Smooth muscle cell (in vitro differentiated cells): ENCODE measurements at regions not wholly inside any gene's neighbourhood (a gene's known extent, or its start where the extent isn't known, plus 50 kb on each side); places are given as distances from the start of the nearest gene placed in this dataset.
"Not testable (repeated sequence)": the region's sequence is repeated elsewhere in the genome, so short reads cannot be mapped to it uniquely, and the experiment has no call there.

Experiments used
- DNase-seq: peaks from one replicate; lab custom pipeline; 2025; ENCODE audit not compliant: unreplicated experiment; lab: John Stamatoyannopoulos, UW
- H2AFZ ChIP-seq: fragments of 200-600 bp; sonication (generic); 2 replicates; pipeline ENCODE4 v1.6.0; 2016; ENCODE audit warnings: antibody characterized with exemption, low read depth, mild to moderate bottlenecking
- H3F3A ChIP-seq: fragments of 200-600 bp; sonication (generic); 2 replicates; pipeline ENCODE4 v1.6.0; 2017; ENCODE audit warnings: antibody characterized with exemption, low read depth
- H3K27ac ChIP-seq: fragments of 200-600 bp; sonication (generic); 2 replicates; pipeline ENCODE4 v1.5.1; 2016; ENCODE audit warnings: low read depth, mild to moderate bottlenecking
- H3K27me3 ChIP-seq: fragments of 200-600 bp; sonication (generic); 2 replicates; pipeline ENCODE4 v1.6.1; 2016; ENCODE audit warnings: low read depth, mild to moderate bottlenecking
- H3K36me3 ChIP-seq: fragments of 200-600 bp; sonication (generic); 2 replicates; pipeline ENCODE4 v1.5.1; 2016; ENCODE audit warnings: low read depth
- H3K4me1 ChIP-seq: fragments of 200-600 bp; sonication (generic); 2 replicates; pipeline ENCODE4 v1.5.1; 2016; ENCODE audit warnings: low read depth
- H3K4me2 ChIP-seq: fragments of 200-600 bp; sonication (generic); 2 replicates; pipeline ENCODE4 v1.6.0; 2016; ENCODE audit warnings: mild to moderate bottlenecking
- H3K4me3 ChIP-seq: fragments of 200-600 bp; sonication (generic); 2 replicates; pipeline ENCODE4 v1.5.1; 2016; ENCODE audit warnings: mild to moderate bottlenecking
- H3K79me2 ChIP-seq: fragments of 200-600 bp; sonication (generic); 2 replicates; pipeline ENCODE4 v1.6.0; 2016; ENCODE audit warnings: low read depth, mild to moderate bottlenecking
- H3K9ac ChIP-seq: fragments of 200-600 bp; sonication (generic); 2 replicates; pipeline ENCODE4 v1.6.0; 2016; ENCODE audit warnings: low read depth
- H3K9me3 ChIP-seq: fragments of 200-600 bp; sonication (generic); replicated peaks from 2 replicates; pipeline ENCODE4 v1.5.1; 2016; ENCODE audit warnings: low read depth
- H4K20me1 ChIP-seq: fragments of 200-600 bp; sonication (generic); 2 replicates; pipeline ENCODE4 v1.6.0; 2016; ENCODE audit warnings: low read depth
- WGBS: methylation state at CpG from one replicate; pipeline ENCODE4 v1.1.7; 2016; ENCODE audit warnings: low lambda C conversion rate; 5-methylcytosine and 5-hydroxymethylcytosine counted together
- TF ChIP-seq, protein P1 (sequence below): fragments of 200-600 bp; sonication (generic); IDR thresholded peaks from 2 replicates; pipeline ENCODE4 v1.5.1; 2017; ENCODE audit warnings: borderline replicate concordance, mild to moderate bottlenecking, antibody characterized with exemption; ENCODE audit not compliant: insufficient read depth, poor library complexity, severe bottlenecking

DNA sequence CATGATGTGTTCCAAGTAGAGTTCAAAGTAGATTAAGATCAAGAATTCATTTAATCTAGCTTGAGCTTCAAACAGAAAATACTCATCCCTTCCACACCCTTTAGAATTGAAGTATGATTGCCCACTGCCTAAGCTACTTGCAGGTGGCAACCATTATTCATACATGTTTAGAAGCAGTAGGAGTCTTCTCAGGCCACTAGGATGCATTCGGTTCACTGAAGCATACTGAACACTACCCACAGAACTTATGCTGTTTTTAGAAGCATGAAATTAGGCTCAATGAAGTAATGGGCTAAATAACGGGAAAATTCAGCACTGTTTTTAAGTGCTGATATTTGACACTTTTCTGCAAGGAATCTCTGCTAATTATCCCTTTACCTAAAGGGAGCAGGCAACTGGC lies 263.4 kb downstream of the DEPDC1B start:
- no peaks in the 10 kb centered on the region for H4K20me1 ChIP-seq
- no peak overlapping the region for H3K4me2 ChIP-seq
- H3K36me3 ChIP-seq: no peaks in the 10 kb centered on the region
- H3K9me3 ChIP-seq: no peaks in the 10 kb centered on the region
- no peak overlapping the region for H3K9ac ChIP-seq
- H2AFZ ChIP-seq: no peak overlapping the region
- WGBS: 79% methylated on average over 2 of the region's 2 CpGs
- TF ChIP-seq, protein P1, sequence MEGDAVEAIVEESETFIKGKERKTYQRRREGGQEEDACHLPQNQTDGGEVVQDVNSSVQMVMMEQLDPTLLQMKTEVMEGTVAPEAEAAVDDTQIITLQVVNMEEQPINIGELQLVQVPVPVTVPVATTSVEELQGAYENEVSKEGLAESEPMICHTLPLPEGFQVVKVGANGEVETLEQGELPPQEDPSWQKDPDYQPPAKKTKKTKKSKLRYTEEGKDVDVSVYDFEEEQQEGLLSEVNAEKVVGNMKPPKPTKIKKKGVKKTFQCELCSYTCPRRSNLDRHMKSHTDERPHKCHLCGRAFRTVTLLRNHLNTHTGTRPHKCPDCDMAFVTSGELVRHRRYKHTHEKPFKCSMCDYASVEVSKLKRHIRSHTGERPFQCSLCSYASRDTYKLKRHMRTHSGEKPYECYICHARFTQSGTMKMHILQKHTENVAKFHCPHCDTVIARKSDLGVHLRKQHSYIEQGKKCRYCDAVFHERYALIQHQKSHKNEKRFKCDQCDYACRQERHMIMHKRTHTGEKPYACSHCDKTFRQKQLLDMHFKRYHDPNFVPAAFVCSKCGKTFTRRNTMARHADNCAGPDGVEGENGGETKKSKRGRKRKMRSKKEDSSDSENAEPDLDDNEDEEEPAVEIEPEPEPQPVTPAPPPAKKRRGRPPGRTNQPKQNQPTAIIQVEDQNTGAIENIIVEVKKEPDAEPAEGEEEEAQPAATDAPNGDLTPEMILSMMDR: no peak
- H3K27ac ChIP-seq: no peak overlapping the region
- H3K4me3 ChIP-seq: no peak overlapping the region
- no peaks in the 10 kb centered on the region for H3K27me3 ChIP-seq
- H3K4me1 ChIP-seq: no peaks in the 10 kb centered on the region
- H3F3A ChIP-seq: no peaks in the 10 kb centered on the region
- no peaks in the 10 kb centered on the region for H3K79me2 ChIP-seq
- DNase-seq: no peak

DNA sequence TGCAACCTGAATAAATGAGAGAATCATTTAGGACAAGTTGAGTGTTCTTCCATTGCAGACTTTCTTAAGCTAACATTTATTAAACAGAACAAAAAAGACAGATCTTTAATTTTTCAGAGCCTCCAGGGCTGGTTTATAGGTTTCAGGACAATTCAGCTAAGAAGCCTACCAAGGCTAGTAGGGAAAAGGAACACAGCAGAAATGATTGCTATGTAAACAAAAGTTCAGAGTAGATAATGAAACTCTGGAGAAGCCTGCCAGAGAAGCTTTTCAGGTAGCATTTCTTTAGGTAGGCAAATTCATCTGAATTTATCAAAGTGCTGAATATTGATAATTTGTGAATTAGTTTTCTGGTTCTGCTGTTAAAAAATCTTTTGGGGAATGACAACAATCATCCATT lies 264.2 kb downstream of the DEPDC1B start:
- no peak overlapping the region for H3K4me3 ChIP-seq
- H3K9ac ChIP-seq: no peak overlapping the region
- no peak for DNase-seq
- no peaks in the 10 kb centered on the region for H3K27me3 ChIP-seq
- no peaks in the 10 kb centered on the region for H3K9me3 ChIP-seq
- H3K27ac ChIP-seq: no peak overlapping the region
- H3F3A ChIP-seq: no peaks in the 10 kb centered on the region
- no peaks in the 10 kb centered on the region for H3K79me2 ChIP-seq
- no peaks in the 10 kb centered on the region for H4K20me1 ChIP-seq
- no peaks in the 10 kb centered on the region for H3K36me3 ChIP-seq
- no peak overlapping the region for H2AFZ ChIP-seq
- H3K4me2 ChIP-seq: no peak overlapping the region
- TF ChIP-seq, protein P1: no peak
- H3K4me1 ChIP-seq: no peaks in the 10 kb centered on the region

GRCh38 chr5:60426189-60426588 lies 273.8 kb downstream of the DEPDC1B start:
- not testable (repeated sequence) for H3K79me2 ChIP-seq, H4K20me1 ChIP-seq, H3K4me2 ChIP-seq, DNase-seq, H3K36me3 ChIP-seq, H3K9ac ChIP-seq, H3K27ac ChIP-seq, H2AFZ ChIP-seq, H3K27me3 ChIP-seq, H3K9me3 ChIP-seq, H3K4me1 ChIP-seq, H3K4me3 ChIP-seq, H3F3A ChIP-seq
- WGBS: 100% methylated on average over 3 of the region's 3 CpGs

- H4K20me1 ChIP-seq, H3F3A ChIP-seq, H3K4me3 ChIP-seq, DNase-seq, H2AFZ ChIP-seq, H3K9ac ChIP-seq, H3K27ac ChIP-seq, H3K36me3 ChIP-seq, H3K4me2 ChIP-seq, H3K9me3 ChIP-seq, H3K27me3 ChIP-seq, H3K79me2 ChIP-seq, H3K4me1 ChIP-seq: not testable (repeated sequence)
- 90% methylated on average over 3 of the region's 3 CpGs for WGBS
Measured at GRCh38 chr5:60420773-60421172, 279.2 kb downstream of the DEPDC1B start.

DNA sequence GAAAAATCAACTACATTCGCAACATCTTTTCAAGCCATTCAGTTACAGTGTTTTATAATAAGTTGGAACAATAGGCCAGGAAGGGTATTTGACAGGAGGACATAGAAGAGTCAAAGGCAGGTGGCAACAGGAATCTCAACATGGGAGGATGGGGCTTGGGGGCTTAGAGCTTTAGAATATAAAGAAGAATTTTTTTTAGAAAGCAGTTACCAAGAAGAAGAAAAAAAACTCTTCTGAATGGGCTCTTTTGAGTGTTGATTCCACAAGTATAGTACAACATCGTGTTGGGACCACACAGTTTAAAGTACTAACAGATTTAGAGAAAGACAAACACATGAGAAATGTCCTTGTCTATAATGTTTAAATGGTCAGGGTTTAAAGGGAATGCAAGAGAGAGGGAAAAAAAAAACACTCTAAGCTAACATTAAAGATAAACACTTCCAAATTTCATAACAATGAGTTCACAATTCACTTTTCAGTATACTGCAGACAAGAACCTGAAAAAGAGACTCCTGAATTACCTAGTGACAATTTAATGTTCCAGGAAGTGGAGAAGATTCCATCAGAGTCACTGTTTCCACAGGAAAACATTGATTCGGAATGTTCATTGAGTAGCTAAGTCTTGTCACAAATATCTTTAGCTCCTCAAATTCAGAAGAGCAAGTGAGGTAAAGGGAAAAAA lies 282.3 kb downstream of the DEPDC1B start:
- no peak for DNase-seq
- H3K9ac ChIP-seq: no peak overlapping the region
- no peak overlapping the region for H3K27ac ChIP-seq
- no peaks in the 10 kb centered on the region for H3K27me3 ChIP-seq
- H3K36me3 ChIP-seq: no peaks in the 10 kb centered on the region
- H3K9me3 ChIP-seq: no peaks in the 10 kb centered on the region
- TF ChIP-seq, protein P1: no peak
- H3K4me2 ChIP-seq: no peak overlapping the region
- WGBS: 79% methylated on average over 3 of the region's 3 CpGs
- H3K79me2 ChIP-seq: no peaks in the 10 kb centered on the region
- H3F3A ChIP-seq: no peaks in the 10 kb centered on the region
- H2AFZ ChIP-seq: no peak overlapping the region
- H4K20me1 ChIP-seq: no peaks in the 10 kb centered on the region
- H3K4me1 ChIP-seq: no peaks in the 10 kb centered on the region
- no peak overlapping the region for H3K4me3 ChIP-seq
